ENCODE measurements at regions not wholly inside any gene's neighbourhood (a gene's known extent, or its start where the extent isn't known, plus 50 kb on each side); places are given as distances from the start of the nearest gene placed in this dataset.

GRCh38 chr12:97185567-97185966 lies 277.0 kb upstream of the RMST start:
- no peaks in the 10 kb centered on the region for H3K4me1 Mint-ChIP-seq
- H3K4me3 Mint-ChIP-seq, result no peak overlapping the region
- H3K27ac Mint-ChIP-seq, result no peak overlapping the region
- peaks cover 44% of the 10 kb centered on the region for H3K9me3 Mint-ChIP-seq
- no peak for TF ChIP-seq CTCF (IDR thresholded peaks at IDR 0.05; ENCODE audit: unreplicated experiment)
- H3K36me3 Mint-ChIP-seq, result peaks cover 21% of the 10 kb centered on the region
- H3K27me3 Mint-ChIP-seq (ENCODE audit: low read depth), result no peaks in the 10 kb centered on the region
- DNase-seq (ENCODE audit: low spot score in 2 of 2, unreplicated experiment in 2 of 2), result no peak

- peaks cover 47% of the 10 kb centered on the region for H3K9me3 Mint-ChIP-seq
- DNase-seq (ENCODE audit: low spot score in 2 of 2, unreplicated experiment in 2 of 2), result no peak
- H3K36me3 Mint-ChIP-seq, result peaks cover 11% of the 10 kb centered on the region
Observed at GRCh38 chr12:97194546-97194945, 268.1 kb upstream of the RMST start.

GRCh38 chr12:97200181-97200580 lies 262.4 kb upstream of the RMST start:
- Mint-ChIP-seq H3K27ac (no peak overlapping the region), H3K9me3 (peaks cover 44% of the 10 kb centered on the region), H3K36me3 (peaks cover 3% of the 10 kb centered on the region), H3K27me3 (ENCODE audit: low read depth) (no peaks in the 10 kb centered on the region), H3K4me1 (no peaks in the 10 kb centered on the region), H3K4me3 (no peak overlapping the region)
- no peak for DNase-seq (ENCODE audit: low spot score in 2 of 2, unreplicated experiment in 2 of 2)
- TF ChIP-seq CTCF (IDR thresholded peaks at IDR 0.05; ENCODE audit: unreplicated experiment), result no peak

More at GRCh38 chr12:97194546-97194945, 268.1 kb upstream of the RMST start:
- Mint-ChIP-seq H3K4me1 (no peaks in the 10 kb centered on the region), H3K4me3 (no peak overlapping the region), H3K27ac (no peak overlapping the region), H3K27me3 (ENCODE audit: low read depth) (no peaks in the 10 kb centered on the region)
- TF ChIP-seq CTCF (IDR thresholded peaks at IDR 0.05; ENCODE audit: unreplicated experiment), result no peak

- no peaks in the 10 kb centered on the region for H3K27me3 Mint-ChIP-seq (ENCODE audit: low read depth)
- no peaks in the 10 kb centered on the region for H3K4me1 Mint-ChIP-seq
- peaks cover 53% of the 10 kb centered on the region for H3K9me3 Mint-ChIP-seq
- no peak overlapping the region for H3K27ac Mint-ChIP-seq
- no peak for DNase-seq (ENCODE audit: low spot score in 2 of 2, unreplicated experiment in 2 of 2)
- TF ChIP-seq CTCF (IDR thresholded peaks at IDR 0.05; ENCODE audit: unreplicated experiment), result no peak
- peaks cover 3% of the 10 kb centered on the region for H3K36me3 Mint-ChIP-seq
- no peak overlapping the region for H3K4me3 Mint-ChIP-seq
Observed at GRCh38 chr12:97203408-97203807, 259.2 kb upstream of the RMST start.

GRCh38 chr12:97209997-97210396 lies 252.6 kb upstream of the RMST start:
- Mint-ChIP-seq H3K4me1 (no peaks in the 10 kb centered on the region), H3K27me3 (ENCODE audit: low read depth) (no peaks in the 10 kb centered on the region), H3K4me3 (no peak overlapping the region), H3K9me3 (peaks cover 43% of the 10 kb centered on the region), H3K36me3 (no peaks in the 10 kb centered on the region), H3K27ac (no peak overlapping the region)
- DNase-seq (ENCODE audit: low spot score in 2 of 2, unreplicated experiment in 2 of 2), result no peak
- TF ChIP-seq CTCF (IDR thresholded peaks at IDR 0.05; ENCODE audit: unreplicated experiment), result no peak

GRCh38 chr12:97211416-97211930 lies 251.1 kb upstream of the RMST start:
- Mint-ChIP-seq H3K27me3 (ENCODE audit: low read depth) (no peaks in the 10 kb centered on the region), H3K27ac (no peak overlapping the region), H3K36me3 (no peaks in the 10 kb centered on the region), H3K9me3 (peaks cover 28% of the 10 kb centered on the region), H3K4me1 (no peaks in the 10 kb centered on the region), H3K4me3 (no peak overlapping the region)
- no peak for TF ChIP-seq CTCF (IDR thresholded peaks at IDR 0.05; ENCODE audit: unreplicated experiment)
- no peak for DNase-seq (ENCODE audit: low spot score in 2 of 2, unreplicated experiment in 2 of 2)

All from mesothelial cell of epicardium (in vitro differentiated cells).